Esophagus squamous epithelium (tissue), 5 donors: ENCODE measurements at regions not wholly inside any gene's neighbourhood (a gene's known extent, or its start where the extent isn't known, plus 50 kb on each side); places are given as distances from the start of the nearest gene placed in this dataset.

Experiments
- DNase-seq: peaks from one replicate; lab custom pipeline; 2025; lab: John Stamatoyannopoulos, UW
- H3K27ac ChIP-seq, 4 donors: fragments of 200-600 bp; sonication (generic); one replicate each; pipeline ENCODE4 v1.5.1; 2016 to 2019; ENCODE audit warnings: mild to moderate bottlenecking in 1 of 4
- H3K27me3 ChIP-seq, 4 donors: fragments of 200-600 bp; sonication (generic); 1 replicate in 3 of 4; 2 replicates in 1 of 4; pipeline versions ENCODE4 v1.5.1 to v1.6.0; 2017 to 2021; ENCODE audit warnings: antibody characterized with exemption in 1 of 4
- H3K36me3 ChIP-seq, 3 donors: fragments of 200-600 bp; sonication (generic); one replicate each; pipeline ENCODE4 v1.5.1; 2016 to 2019
- H3K4me1 ChIP-seq, 3 donors: fragments of 200-600 bp; sonication (generic); one replicate each; pipeline ENCODE4 v1.5.1; 2017 to 2019
- H3K4me3 ChIP-seq, 4 donors: fragments of 200-600 bp; sonication (generic); 1 replicate in 3 of 4; 2 replicates in 1 of 4; pipeline ENCODE4 v1.5.1; 2016 to 2019; ENCODE audit warnings: mild to moderate bottlenecking in 2 of 4, moderate library complexity in 1 of 4
- H3K9me3 ChIP-seq, 3 donors: fragments of 200-600 bp; sonication (generic); one replicate each; pipeline ENCODE4 v1.5.1; 2016 to 2019
- CTCF ChIP-seq, 6 experiments: fragments of 450-650 bp in 4 of 6; fragments of 200-600 bp in 2 of 6; sonication (generic) in 2 of 6; IDR thresholded peaks; one replicate each; pipeline ENCODE4 v1.5.1; 2016 to 2019; ENCODE audit warnings: antibody characterized with exemption in 6 of 6, mild to moderate bottlenecking in 4 of 6, moderate library complexity in 4 of 6
- POLR2A ChIP-seq, 4 donors: fragments of 450-650 bp; IDR thresholded peaks; one replicate each; pipeline ENCODE4 v1.6.1; 2017; ENCODE audit warnings: antibody characterized with exemption in 4 of 4, mild to moderate bottlenecking in 4 of 4, moderate library complexity in 3 of 4
- WGBS, 2 donors: methylation state at CpG; one replicate each; pipeline ENCODE4 v1.1.5; 2018; 5-methylcytosine and 5-hydroxymethylcytosine counted together
- intact Hi-C: fragments of 100-400 bp; cut with DNase I; formaldehyde crosslinking; loops from one replicate; pipeline ENCODE4 v1.15.0; 2022
- donor health status: DM: yes; HTN: yes; CAD: no.

- TF ChIP-seq POLR2A (IDR thresholded peaks at IDR 0.05) (no peak), CTCF (IDR thresholded peaks at IDR 0.05) (no peak)
- no peaks in the 10 kb centered on the region for H3K27me3 ChIP-seq
- no peak overlapping the region for H3K27ac ChIP-seq
- H3K4me3 ChIP-seq = no peak overlapping the region
- no peak for DNase-seq
- intact Hi-C loops = no loop called here
- H3K36me3 ChIP-seq = no peaks in the 10 kb centered on the region
- H3K4me1 ChIP-seq = no peaks in the 10 kb centered on the region
- WGBS, 2 donors = 59 to 74% methylated on average over 5 of the region's 5 CpGs
- H3K9me3 ChIP-seq = no peaks in the 10 kb centered on the region
These were observed 133.2 kb downstream of the LARP7 start for GRCh38 chr4:112770114-112770513.

GRCh38 chr4:112775801-112776200 is 138.9 kb downstream of the LARP7 start:
- 52 to 56% methylated on average over 7 of the region's 7 CpGs for WGBS, 2 donors
- no peaks in the 10 kb centered on the region for H3K36me3 ChIP-seq
- no peaks in the 10 kb centered on the region for H3K9me3 ChIP-seq
- H3K27ac ChIP-seq = no peak overlapping the region
- H3K4me1 ChIP-seq = no peaks in the 10 kb centered on the region
- no peaks in the 10 kb centered on the region for H3K27me3 ChIP-seq
- intact Hi-C loops = no loop called here
- no peak overlapping the region for H3K4me3 ChIP-seq
- no peak for DNase-seq
- TF ChIP-seq POLR2A (IDR thresholded peaks at IDR 0.05) (no peak), CTCF (IDR thresholded peaks at IDR 0.05) (no peak)

- Histone ChIP-seq H3K4me1 (no peaks in the 10 kb centered on the region), H3K9me3 (no peaks in the 10 kb centered on the region), H3K27me3 (no peaks in the 10 kb centered on the region), H3K4me3 (no peak overlapping the region), H3K27ac (no peak overlapping the region), H3K36me3 (no peaks in the 10 kb centered on the region)
- no peak for DNase-seq
- TF ChIP-seq CTCF (IDR thresholded peaks at IDR 0.05) = no peak
- TF ChIP-seq POLR2A (IDR thresholded peaks at IDR 0.05) = no peak
- 95% methylated on average over 1 of the region's 1 CpG for WGBS, 2 donors
- intact Hi-C loops = no loop called here
These were observed 139.6 kb downstream of the LARP7 start for GRCh38 chr4:112776535-112776934.

DNA sequence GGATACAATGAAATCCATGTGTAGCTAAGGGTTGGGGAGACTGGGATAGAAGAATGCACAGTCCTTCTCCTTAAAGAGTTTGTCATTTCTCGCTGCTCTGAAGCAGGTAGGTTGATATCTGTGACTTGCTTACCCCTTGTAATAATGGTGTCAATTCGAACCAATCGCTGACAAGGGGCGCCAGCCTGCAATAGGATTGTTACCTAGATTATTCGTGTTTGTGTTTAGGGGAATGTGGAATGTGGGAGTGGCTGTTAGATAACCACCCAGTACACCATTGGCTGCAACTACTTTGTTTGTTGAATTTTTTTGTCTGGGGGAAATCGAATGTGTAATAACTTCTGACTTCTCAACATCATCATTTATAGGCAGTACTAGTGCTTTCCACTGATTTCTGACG is 141.6 kb downstream of the LARP7 start:
- 65 to 89% methylated on average over 7 of the region's 7 CpGs for WGBS, 2 donors
- Histone ChIP-seq H3K36me3 (no peaks in the 10 kb centered on the region), H3K4me1 (no peaks in the 10 kb centered on the region), H3K9me3 (no peaks in the 10 kb centered on the region), H3K27me3 (no peaks in the 10 kb centered on the region), H3K4me3 (no peak overlapping the region), H3K27ac (no peak overlapping the region)
- TF ChIP-seq POLR2A (IDR thresholded peaks at IDR 0.05) (no peak), CTCF (IDR thresholded peaks at IDR 0.05) (no peak)
- intact Hi-C loops = no loop called here
- DNase-seq = no peak

DNA sequence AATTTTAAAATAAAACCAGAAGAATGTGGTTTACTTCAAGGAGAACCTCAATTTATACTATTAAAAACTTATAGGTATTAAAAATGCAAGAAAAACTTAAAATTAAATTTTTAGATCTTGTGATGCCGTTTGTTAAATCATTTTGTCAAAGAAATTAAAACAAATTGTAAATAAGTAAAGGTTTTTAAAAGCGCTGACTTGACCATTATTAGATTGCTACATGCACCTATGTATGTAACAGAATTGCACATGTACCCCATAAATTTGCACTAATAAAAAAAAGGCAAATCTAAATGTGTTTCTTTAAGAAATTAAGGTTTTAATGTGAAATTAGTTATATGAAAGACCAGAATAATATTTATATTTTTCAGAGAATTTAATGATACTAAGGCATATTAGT is 156.1 kb downstream of the LARP7 start:
- Histone ChIP-seq H3K9me3 (no peaks in the 10 kb centered on the region), H3K27ac (no peak overlapping the region), H3K4me3 (no peak overlapping the region), H3K36me3 (no peaks in the 10 kb centered on the region), H3K27me3 (no peaks in the 10 kb centered on the region), H3K4me1 (no peaks in the 10 kb centered on the region)
- DNase-seq = no peak
- 49 to 83% methylated on average over 2 of the region's 2 CpGs for WGBS, 2 donors
- intact Hi-C loops = no loop called here
- no peak for TF ChIP-seq CTCF (IDR thresholded peaks at IDR 0.05)
- TF ChIP-seq POLR2A (IDR thresholded peaks at IDR 0.05) = no peak
